OCI-LY1 (cell line): ENCODE measurements at regions not wholly inside any gene's neighbourhood (a gene's known extent, or its start where the extent isn't known, plus 50 kb on each side); places are given as distances from the start of the nearest gene placed in this dataset.

ENCODE experiments used
- EZH2 ChIP-seq: fragments of 200-600 bp; sonication (generic), shearing (Covaris generic); IDR thresholded peaks from 2 replicates; pipeline ENCODE4 v1.8.0; 2017; ENCODE audit warnings: borderline replicate concordance, mixed run types, mild to moderate bottlenecking, antibody characterized with exemption, low read length, moderate library complexity, mixed read lengths
- TF ChIP-seq, protein P1 (sequence below): fragments of 200-600 bp; sonication (generic), shearing (Covaris generic); IDR thresholded peaks from 2 replicates; pipeline ENCODE4 v1.5.1; 2017; ENCODE audit warnings: mild to moderate bottlenecking, antibody characterized with exemption, low read length, moderate library complexity, mixed read lengths

GRCh38 chr3:176581589-176581988, 615.7 kb downstream of the TBL1XR1 start:
- TF ChIP-seq, protein P1, sequence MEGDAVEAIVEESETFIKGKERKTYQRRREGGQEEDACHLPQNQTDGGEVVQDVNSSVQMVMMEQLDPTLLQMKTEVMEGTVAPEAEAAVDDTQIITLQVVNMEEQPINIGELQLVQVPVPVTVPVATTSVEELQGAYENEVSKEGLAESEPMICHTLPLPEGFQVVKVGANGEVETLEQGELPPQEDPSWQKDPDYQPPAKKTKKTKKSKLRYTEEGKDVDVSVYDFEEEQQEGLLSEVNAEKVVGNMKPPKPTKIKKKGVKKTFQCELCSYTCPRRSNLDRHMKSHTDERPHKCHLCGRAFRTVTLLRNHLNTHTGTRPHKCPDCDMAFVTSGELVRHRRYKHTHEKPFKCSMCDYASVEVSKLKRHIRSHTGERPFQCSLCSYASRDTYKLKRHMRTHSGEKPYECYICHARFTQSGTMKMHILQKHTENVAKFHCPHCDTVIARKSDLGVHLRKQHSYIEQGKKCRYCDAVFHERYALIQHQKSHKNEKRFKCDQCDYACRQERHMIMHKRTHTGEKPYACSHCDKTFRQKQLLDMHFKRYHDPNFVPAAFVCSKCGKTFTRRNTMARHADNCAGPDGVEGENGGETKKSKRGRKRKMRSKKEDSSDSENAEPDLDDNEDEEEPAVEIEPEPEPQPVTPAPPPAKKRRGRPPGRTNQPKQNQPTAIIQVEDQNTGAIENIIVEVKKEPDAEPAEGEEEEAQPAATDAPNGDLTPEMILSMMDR = no peak
- no peak for TF ChIP-seq EZH2
